ENCODE measurements at regions not wholly inside any gene's neighbourhood (a gene's known extent, or its start where the extent isn't known, plus 50 kb on each side); places are given as distances from the start of the nearest gene placed in this dataset.

DNA sequence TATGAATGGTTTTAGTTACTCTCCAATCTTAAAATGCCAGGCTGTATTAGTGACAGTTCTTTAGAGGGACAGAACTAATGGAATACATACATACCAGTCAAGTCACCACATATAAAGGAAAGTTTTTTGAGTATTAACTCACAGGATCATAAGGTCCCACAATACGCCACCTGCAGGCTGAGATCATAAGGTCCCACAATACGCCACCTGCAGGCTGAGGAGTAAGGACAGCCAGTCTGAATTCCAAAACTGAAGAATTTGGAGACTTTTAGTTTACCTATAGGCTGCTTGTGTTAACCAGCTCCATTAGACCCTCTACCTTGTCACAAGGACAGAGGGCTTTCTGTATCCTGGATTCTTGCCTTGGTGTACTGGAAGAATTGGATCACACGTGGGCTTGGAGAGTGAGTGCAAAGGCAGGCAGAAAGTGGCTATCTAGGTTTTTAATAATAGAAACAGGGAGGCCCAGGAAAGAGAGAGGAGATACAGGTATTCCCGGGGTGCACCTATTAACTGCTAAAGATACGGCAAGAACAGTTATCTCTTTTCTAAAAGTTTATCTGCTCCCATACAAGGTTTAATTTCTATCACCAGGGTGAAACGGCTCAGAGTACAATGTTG, 234.9 kb upstream of the CYRIA start:
- no peak for DNase-seq (ENCODE audit: low read depth in 3 of 3)

DNA sequence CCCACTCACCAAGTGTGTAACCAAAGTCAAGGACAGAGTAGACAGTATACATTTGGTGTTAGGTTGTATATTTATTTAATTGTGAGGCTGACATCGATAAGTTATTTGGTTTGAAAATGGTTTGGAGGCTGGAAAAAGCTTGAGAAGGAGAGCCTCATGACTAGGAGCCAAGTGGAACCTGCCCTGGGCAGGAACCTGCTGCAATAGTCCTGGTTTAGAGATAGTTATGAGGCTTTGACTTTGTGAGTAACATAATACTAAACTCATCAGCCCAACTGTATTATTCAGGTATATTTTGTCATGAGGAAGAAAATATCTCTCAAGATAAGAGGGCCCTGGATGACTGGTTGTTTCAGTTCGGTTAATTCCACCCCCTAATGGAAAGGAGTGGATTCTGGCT, 234.3 kb upstream of the CYRIA start:
- no peak for DNase-seq (ENCODE audit: low read depth in 3 of 3)

DNA sequence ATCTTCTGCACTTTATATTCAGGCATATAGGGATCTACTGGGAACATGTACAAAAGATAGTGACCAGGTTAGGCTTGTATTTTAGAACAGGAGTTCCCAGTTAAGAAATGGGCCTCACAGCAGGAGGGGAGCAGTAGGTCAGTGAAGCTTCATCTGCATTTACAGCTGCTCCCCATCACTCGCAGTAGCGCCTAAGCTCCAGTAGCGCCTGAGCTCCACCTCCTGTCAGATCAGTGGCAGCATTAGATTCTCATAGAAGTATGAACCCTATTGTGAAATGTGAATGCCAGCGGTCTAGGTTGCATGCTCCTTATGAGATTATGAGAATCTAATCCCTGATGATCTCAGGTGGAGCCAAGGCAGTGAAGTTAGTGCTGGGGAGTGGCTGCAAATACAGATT, 224.4 kb upstream of the CYRIA start:
- DNase-seq (ENCODE audit: low read depth in 3 of 3), result no peak

DNA sequence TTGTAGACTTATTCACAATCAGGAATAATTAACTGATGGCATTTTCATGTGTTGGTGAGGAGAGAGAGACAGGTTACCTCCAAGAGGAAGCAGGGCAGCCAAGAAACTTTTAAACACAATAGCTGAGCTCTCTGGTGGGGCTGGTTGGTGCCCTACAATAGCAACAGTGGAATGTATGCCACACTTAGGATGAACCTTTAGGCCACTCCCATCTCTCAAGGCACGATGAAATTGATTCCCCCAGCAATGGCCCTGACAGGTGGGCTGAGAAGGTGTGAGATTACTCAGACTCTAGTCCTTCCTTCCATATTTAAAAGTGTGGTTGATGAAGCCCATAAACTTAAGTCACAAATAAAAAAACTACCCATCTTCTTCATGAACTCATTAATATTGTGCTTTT, 219.4 kb upstream of the CYRIA start:
- no peak for DNase-seq (ENCODE audit: low read depth in 3 of 3)

DNA sequence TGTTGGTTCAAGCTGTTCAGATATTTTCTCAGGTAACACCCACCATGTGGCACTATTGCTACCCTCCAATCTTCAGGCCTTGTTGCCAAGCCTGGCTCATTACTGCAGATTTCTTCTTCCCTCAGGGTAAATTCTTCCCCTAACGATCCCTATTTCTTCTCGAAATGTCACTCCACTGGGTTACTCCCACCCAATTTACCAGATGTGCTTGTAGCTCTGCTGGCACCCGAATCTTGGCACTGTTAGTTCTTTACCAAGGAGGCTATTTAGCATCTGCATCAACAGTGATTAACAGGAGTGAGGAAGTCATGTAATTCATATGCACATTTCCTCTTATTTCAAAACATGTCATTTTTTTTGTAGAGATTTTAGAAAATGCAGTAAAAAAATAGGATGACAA, 217.1 kb upstream of the CYRIA start:
- no peak for DNase-seq (ENCODE audit: low read depth in 3 of 3)

DNA sequence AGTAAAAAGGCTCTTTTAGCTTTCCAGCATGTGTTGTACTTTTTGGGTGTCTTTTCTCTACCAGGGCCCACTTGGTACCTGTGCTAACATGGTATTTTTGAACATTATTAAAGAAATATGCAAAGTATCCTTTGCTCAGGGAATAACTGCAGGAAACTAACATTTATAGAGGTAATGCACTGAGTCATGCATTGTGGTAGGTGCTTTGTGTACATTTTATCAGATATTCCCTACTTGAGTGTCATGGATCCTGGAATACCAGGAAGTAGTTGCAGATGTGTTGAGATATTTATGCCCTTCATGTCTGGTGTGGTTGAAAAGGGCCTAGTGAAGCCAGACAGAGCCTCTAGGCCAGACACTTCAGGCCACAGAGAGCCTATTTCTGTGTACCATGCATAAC, 215.5 kb upstream of the CYRIA start:
- no peak for DNase-seq (ENCODE audit: low read depth in 3 of 3)

DNA sequence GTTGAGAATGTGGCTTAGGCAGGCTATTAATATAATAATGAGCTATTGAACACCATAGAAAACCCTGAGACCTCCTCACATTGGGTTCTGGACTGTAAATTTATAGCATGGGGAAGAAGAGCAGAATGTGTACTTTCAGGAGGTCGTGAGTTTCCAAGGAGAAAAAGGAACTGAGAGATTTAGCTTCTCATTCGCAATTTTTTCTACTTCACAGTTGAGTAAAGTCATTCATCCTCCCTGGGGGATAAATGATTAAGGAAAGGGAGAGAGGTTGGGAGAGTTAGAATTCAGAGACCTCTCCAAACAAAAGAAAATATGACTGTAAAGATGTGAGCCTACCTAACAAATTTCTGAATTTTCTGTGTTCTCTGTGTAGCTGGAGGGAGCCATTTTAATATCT, 205.8 kb upstream of the CYRIA start:
- DNase-seq (ENCODE audit: low read depth in 3 of 3), result no peak

DNA sequence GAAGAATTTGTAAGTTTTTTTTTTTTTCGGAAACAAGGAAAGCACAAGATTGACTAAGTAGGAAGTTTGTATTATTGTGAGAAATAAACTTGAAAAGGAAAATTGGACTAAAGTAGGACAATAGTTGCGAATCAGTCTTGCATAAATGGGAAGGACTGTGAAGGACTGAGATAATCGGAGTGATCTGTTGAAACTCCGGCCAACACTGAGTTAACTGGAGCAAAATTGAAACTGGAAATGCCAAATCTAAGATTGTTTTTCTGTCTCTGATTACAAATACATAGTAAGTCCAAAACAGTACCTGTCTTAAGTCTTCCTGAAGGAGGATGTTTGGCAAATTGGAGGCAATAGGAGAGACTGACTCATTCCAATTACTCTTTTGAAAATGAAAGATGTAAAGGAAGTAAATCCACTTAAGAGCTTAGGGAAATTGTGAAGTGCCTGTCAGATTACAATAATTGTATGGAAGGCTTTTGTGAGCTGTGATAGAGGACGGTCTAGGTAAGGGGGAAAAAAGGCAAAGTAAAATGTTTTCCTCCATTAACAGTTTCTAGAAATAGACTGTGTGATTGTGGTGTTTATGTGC, 204.9 kb upstream of the CYRIA start:
- no peak for DNase-seq (ENCODE audit: low read depth in 3 of 3)

DNA sequence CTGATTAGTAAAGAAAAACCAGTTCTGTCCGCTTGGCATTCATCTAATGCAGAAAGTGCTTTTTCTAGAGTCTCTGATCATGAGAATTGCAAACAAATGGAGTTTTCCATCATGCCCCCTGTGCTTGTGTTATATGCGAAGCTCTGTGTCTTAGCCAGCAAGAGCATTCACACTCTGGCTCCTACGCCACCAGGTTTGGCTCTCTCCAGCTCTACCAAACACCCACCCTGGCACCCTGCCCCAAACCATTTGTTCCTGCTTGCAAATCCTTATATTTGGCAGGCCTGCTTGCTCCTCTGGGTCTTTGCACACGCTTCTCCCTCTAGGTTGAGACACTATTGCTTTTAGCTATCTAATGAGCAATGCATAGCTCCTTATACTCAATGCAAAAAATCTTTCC, 204.1 kb upstream of the CYRIA start:
- no peak for DNase-seq (ENCODE audit: low read depth in 3 of 3)

DNA sequence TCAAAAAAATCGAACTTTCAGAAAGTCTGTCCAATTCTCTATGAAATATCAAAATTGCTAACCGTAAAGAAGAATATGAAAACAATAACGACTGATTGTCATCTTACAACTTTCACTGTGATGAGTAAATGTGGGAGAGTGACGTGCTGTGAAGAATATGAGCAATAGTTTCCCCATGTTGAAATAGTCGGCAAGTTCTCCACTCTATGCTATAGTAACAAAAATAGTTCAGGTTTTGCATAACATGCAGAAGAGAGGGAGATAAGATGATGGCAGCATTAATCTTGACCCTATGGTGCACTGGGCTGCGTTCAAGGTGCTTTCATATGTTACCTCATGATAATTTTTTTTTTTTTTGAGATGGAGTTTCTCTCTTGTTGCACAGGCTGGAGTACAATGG, 196.8 kb upstream of the CYRIA start:
- no peak for DNase-seq (ENCODE audit: low read depth in 3 of 3)

DNA sequence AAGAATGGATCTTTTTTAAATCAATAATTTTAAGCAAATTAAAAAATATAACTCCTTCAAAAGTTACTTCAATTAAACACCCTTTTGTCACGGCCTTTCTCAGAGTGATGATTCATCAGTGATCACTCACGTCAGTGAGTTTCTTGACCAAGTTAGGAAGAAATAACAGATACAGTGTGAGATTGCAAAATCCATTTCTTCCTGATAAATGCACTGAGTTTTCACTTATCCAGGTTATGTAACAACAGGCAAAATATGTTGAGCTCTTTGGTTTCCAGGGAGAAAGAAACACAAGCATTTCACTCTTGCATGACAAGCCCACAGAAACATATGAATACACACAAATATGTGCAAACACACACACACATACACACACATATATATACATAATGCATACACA, 195.9 kb upstream of the CYRIA start:
- DNase-seq (ENCODE audit: low read depth in 3 of 3), result no peak

DNA sequence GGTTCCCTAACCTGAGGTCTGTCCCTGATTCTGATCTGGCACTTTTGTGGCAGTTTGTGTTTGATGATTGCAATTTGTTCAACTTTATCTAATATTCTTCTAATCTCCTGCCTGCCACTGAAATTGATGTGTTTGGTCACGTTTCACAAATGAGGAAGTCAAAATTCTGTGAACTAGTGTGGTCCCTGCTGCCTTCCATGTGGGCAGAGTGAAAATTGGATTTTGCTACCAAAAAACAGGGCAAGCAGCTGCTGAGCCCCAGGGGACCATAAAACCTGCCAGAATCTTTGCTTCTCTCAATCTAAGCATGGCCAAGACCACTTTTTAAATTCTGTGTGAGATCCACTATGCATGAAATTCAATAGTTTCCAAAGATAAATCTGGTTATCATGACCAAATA, 195.5 kb upstream of the CYRIA start:
- DNase-seq (ENCODE audit: low read depth in 3 of 3), result no peak

DNA sequence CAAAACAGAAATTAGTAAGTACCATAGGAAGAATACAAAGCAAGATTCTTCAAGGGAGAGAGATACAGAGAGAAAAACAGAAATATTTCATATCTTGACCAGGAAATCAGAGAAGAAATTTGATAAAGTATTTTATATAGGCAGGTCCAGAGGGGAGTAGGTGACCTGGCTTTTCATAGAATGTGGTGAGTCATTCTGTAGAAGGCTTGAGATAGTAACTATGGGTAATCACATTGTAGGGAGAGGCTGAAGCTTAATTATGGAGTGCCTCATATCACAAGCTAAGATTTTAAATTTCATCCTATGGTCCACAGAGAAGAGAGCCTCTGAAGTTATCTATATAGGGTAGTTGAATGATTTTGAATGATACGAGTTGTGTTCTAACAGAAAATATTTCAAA, 195.0 kb upstream of the CYRIA start:
- no peak for DNase-seq (ENCODE audit: low read depth in 3 of 3)

DNA sequence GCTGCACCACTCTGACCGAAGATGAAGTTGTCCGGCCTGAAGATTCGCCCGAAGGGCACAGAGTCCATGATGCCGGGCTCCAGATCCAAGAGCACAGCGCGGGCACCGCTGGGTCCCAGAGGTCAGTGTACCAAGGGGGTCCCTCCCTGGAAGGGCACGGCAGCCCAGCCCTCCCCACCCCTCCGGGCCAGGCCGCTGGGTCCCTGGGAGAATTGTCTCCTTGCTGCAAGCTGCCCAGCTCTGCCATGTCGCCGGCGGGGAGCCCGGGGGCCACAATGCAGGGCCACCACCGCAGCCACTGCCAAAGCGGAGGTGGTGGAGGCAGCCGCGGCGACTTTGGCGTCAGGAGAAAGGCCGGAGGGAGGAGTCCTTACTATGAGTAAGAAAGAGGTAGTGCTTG, 189.5 kb upstream of the CYRIA start:
- DNase-seq (ENCODE audit: low read depth in 3 of 3), result no peak

DNA sequence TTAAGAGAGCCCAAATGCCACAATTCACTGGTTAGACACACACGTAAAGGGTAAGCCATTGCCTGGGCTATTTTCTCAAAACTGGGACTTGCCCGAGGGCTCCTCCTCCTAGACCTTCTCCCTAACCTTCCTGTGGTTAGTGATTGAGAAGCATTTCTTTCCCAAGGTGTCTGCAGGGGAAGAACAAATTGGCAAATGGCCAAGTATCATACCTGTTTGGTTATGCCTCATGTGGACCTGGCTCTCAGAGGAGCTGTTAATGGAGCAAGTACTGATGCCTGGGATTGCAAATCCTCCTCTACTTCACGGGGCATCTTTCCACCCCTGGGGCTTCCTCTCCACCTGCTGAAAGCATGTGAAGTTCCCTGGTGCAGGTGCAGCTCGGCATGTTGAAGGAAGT, 187.5 kb upstream of the CYRIA start:
- no peak for DNase-seq (ENCODE audit: low read depth in 3 of 3)

DNA sequence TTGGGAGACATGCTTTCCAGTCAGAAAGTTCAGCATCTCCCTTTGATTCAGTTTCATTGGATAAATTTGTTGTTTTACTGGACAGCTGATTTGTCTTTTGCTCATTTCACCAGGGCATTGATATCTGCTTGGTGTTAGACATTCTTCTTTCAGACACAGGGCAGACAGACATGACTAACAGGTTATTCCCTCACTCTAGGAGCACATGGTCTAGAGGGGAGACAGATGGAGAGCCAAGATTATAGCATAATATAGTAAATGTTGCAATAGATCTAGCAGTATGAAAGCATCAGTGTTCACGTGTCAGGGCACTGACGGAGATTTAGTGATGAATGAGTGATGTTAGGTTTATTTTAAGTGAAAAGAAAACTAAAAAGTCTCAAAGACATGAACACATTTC, 187.0 kb upstream of the CYRIA start:
- no peak for DNase-seq (ENCODE audit: low read depth in 3 of 3)

DNA sequence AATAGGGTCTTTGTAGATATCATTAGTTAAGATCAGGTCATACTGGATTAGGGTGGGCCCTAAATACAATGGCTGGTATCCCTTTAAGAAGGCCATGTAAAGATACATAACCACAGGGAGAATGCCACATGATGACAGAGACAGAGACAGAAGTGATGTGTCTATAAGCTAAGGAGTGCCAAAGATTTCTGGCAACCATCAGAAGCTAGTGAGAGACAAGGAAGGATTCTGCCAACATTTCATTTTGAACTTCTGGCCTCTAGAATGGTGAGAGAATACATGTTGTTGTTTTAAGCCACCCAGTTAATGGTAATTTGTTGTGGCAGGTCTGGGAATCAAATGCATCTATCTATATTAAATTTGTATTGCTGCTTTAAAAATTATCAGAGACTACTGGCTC, 185.5 kb upstream of the CYRIA start:
- no peak for DNase-seq (ENCODE audit: low read depth in 3 of 3)

DNA sequence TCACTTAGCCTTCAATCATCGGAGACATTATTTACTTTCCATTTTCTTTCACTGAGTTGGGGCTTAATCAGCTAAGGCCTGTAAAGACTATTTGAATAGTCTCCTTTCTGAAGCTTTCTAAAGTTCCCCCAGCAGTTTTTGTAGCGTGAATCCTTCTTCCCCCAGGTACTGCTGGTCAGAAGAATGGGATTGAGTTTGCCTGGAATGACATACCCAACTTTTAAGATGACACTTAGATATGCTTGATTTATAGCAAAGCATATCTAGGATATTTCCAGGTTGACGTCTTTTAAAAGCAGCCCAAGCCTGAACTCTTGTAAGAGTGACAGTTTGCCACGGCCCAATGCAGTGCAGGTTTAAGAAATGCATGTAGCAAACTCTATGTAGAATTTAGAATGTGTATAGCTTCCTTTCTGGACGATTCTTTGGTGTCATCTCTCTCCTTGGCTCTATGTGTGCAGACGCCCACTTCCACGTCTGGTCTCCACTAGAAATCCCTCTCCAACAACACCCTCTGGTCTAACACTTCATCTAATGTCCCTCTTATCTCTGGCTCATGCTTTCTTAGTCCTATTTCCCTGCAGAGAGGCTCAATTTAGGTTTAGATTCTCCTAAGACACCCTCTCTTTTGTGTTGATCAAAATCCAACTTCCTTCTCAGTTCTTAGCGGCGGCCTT, 175.0 kb upstream of the CYRIA start:
- DNase-seq (ENCODE audit: low read depth in 3 of 3), result no peak

DNA sequence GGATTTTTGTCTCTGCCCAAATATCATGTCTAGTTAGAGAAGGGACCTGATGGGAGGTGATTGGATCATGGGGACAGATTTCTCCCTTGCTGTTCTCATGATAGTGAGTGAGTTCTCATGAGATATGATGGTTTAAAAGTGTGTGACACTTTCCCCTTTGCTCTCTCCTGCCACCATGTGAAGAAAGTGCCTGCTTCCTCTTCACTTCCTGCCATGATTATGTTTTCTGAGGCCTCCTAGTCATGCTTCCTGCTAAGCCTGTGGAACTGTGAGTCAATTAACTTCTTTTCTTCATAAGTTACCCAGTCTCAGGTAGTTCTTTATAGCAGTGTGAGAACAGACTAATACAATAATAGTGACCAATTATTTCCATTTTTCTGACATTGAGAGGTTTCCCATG, 167.3 kb upstream of the CYRIA start:
- no peak for DNase-seq (ENCODE audit: low read depth in 3 of 3)

DNA sequence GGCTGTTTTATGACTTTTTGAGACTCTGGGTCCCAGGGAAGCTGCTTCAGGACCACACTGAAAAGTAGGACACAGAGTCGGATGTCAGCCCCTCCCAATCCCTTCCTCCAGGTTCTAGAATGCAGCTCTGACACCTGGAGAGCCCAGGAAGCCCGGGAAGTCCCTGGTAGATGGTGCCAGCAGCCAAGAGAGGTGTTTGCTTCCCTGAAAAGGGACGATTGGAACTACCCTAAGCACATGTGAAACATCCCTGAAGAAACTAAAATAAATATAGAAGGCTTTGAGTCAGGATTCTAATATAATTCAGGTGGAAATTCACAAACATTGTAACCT, 163.2 kb upstream of the CYRIA start:
- no peak for DNase-seq (ENCODE audit: low read depth in 3 of 3)

DNA sequence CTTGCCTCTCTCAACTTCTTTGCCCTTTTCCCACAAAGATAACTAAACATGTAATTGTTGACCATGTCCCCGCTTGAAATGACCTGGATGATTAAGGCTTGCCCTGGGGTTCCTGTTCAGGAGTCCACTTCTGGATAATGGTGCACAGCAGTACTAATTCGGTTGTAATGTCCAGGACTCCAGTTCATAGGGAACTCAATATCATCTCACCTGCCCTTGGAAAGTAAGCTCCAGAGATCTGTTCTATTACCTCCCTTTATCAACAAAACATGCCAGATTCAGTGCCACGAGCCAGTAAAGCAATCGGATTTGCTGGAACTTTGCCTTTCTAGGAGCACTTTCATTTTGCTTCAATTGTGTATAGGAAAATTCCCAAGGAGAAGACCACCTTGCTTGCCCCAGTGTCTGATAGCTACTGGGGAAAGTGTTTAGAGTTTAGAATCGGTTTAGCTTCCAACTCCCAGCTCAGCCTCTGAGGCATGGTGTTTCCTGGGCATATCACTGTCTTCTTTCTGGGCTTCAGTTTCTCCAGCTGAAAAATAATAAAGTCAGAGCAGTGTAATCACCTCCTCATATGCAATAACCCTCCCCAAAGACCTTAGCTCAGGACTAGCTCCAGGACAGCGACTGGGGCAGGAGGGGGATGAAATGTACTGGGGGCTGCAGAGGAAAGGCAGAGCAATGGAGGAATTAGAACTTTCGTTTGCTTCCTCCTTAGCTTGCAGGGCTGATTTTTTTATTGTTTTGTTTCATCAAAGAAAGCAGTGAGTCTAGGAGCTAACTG, 162.6 kb upstream of the CYRIA start:
- DNase-seq (ENCODE audit: low read depth in 3 of 3), result no peak

DNA sequence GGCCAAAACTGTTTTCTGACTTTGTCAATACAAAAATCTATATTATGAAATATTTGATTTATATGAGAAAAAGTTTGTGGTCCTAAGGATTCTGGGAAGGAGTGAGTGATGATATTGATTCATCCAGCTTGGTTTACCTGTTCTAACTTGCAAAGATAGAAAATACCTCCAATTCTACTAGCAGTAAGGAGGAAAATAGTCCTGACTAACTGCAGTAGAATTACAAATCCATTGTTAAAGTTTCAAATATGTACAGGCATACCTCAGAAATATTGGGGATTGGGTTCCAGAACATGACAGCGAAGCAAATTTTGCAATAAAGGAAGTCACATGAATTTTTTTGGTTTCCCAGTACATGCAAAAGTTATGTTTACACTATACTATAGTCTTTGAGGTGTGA, 158.8 kb upstream of the CYRIA start:
- DNase-seq (ENCODE audit: low read depth in 3 of 3), result no peak

DNA sequence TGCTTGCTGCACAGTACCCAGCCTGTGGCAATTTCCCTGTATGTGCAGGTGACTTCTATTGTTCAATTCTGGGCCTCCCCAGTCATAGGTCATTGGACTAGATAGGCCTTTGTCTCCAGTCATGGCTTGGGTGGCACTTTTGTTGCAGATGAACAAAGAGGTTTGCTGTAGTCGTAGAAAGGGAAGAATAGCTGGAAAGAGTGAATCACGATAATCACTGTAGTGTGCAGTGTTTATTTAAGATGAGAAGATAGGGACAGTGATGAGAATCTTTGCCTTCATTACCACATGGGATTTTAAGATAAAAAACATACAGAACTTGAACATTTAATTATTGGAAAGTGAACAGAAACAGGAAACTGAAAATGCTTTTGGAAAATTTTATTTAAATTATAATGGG, 156.1 kb upstream of the CYRIA start:
- no peak for DNase-seq (ENCODE audit: low read depth in 3 of 3)
